ENCODE measurements at regions not wholly inside any gene's neighbourhood (a gene's known extent, or its start where the extent isn't known, plus 50 kb on each side); places are given as distances from the start of the nearest gene placed in this dataset.
"Not testable (repeated sequence)": the region's sequence is repeated elsewhere in the genome, so short reads cannot be mapped to it uniquely, and the experiment has no call there.

DNA sequence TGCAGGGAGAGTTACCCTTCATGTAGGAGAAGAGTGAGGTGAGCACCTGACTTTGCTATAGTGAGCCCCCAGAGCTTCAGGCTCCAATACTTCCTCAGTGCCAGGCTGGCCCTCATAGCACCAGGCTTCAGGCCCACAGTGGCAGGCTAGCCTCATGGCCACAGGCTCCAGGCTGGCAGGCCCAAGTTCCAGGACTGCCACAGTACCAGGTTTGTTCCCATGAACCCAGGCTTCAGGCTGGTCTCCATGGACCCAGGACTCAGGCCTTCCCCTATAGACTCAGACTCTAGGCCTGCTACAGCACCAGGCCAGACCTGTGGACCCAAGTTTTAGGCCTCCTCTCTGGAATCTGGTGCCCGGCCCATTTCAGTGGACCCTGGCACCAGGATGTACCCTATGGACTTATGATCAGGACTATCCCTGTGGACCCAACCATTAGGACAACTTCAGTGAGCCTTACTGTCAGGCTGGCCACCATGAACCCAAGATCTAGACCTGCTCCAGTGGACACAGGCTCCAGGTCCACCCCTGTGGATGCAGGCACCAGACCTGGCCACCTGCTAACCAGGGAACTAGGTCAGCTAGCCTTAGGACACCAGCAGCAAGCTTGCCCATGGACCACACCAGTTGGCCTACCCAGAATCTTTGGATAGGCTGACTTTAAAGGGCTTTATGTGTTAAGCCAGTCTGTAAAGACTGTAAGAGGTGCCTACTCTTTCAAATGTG is 658.2 kb downstream of the KLHL13 start:
- Mint-ChIP-seq H3K36me3 (no peaks in the 10 kb centered on the region), H3K9me3 (peaks cover 0 to 4% (median 0%) of the 10 kb centered on the region in 3 donors), H3K27ac (no peak overlapping the region), H3K27me3 (no peaks in the 10 kb centered on the region), H3K4me3 (no peak overlapping the region), H3K4me1 (no peaks in the 10 kb centered on the region)

DNA sequence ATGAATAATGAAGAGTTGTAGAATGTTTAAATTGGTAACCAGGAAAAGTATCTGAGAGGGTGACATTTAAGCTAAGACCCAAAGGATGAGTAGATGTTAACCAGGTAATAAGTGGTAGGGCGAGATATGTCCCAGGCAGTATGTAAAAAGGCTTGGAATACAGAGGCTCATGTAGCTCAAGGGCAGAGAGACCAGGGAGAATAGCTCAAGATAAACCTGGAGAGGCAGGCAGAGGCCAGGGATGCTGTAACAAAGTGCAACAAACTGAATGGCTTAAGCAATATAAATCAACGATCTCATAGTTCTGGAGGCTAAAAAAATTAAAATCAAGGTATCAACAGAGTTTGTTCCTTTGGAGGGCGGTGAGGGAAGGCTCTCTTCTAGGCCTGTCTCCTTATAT is 660.8 kb downstream of the KLHL13 start:
- no peaks in the 10 kb centered on the region for H3K4me1 Mint-ChIP-seq
- H3K9me3 Mint-ChIP-seq, result no peaks in the 10 kb centered on the region
- no peaks in the 10 kb centered on the region for H3K27me3 Mint-ChIP-seq
- no peaks in the 10 kb centered on the region for H3K36me3 Mint-ChIP-seq
- H3K27ac Mint-ChIP-seq, result peak overlapping the region in 1 of 3 donors; percentile 18
- no peak overlapping the region for H3K4me3 Mint-ChIP-seq

DNA sequence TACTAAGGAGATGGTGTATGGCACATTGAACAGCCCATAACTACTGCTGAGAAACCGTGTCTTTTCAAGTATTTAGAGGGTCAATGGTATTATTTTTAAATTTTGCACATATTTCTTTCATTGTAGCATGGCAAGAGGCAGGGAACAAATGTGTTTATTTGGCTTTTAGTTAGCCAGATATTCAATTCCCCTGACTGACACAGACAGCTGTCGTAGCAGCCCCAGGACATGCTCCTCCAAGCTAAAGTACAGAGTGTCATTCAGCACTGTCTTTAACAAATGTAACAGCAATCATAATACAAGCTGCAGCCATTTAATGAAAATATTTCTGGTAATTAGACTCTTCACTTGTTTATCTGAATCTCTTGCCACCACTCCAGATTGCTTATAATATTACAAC is 687.1 kb downstream of the KLHL13 start:
- no peaks in the 10 kb centered on the region for H3K4me1 Mint-ChIP-seq
- no peaks in the 10 kb centered on the region for H3K36me3 Mint-ChIP-seq
- no peak overlapping the region for H3K4me3 Mint-ChIP-seq
- peaks cover 0 to 5% (median 4%) of the 10 kb centered on the region in 3 donors for H3K9me3 Mint-ChIP-seq
- no peak overlapping the region for H3K27ac Mint-ChIP-seq
- no peaks in the 10 kb centered on the region for H3K27me3 Mint-ChIP-seq

DNA sequence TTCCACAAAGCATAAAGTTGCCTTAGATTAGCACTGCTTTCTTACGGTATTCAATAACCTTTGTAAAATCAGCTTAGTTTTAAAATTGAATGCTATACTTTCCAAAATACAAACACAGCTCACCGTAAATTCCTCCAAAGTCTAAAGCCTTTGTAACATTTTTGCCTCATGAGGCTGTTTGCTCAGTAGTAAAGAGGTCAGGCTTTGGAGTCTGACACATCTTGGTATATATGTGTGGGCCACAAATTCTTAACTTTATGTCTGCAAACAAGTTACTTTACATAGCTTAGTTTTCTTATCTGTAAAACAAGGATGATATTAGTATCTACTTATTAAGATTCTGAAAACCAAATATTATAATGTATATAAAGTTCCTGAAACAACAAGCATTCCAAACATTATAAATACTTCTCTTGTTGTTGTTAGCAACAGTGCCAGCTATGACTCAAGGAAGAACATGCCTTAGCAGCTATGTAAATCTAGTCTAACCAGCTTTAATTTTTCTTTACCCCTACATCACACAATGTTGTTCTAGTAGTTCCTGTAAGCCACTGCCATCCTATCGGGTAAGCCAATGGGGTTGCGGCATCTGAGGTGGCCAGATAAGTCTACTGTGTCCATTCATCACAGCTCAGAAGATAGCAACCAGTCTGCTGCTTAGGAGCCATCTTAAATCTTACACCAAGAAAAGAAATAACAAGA is 709.0 kb downstream of the KLHL13 start:
- H3K4me3 Mint-ChIP-seq, result no peak overlapping the region
- H3K9me3 Mint-ChIP-seq, result peaks cover 0 to 4% (median 0%) of the 10 kb centered on the region in 3 donors
- H3K4me1 Mint-ChIP-seq, result no peaks in the 10 kb centered on the region
- no peak overlapping the region for H3K27ac Mint-ChIP-seq
- no peaks in the 10 kb centered on the region for H3K36me3 Mint-ChIP-seq
- H3K27me3 Mint-ChIP-seq, result no peaks in the 10 kb centered on the region

DNA sequence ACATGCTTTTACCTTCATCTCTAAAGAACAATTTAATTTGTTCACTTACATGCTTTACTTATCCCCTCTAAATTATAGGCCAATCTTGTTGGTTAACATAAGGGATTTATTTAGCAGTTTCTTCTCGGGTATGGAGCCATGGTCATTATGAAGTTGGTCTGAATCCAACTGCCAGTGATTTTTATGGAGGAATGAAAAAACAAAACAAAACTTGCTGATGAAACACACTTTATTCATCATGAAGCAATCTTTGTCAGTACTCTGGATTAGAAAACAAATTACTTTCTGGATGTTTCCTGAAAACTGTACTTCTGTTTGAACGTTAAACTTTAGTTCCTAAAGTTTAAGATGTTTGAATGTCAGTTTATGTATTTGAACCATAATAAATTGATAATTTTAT is 715.8 kb downstream of the KLHL13 start:
- no peak overlapping the region for H3K27ac Mint-ChIP-seq
- H3K4me3 Mint-ChIP-seq, result no peak overlapping the region
- H3K27me3 Mint-ChIP-seq, result no peaks in the 10 kb centered on the region
- H3K36me3 Mint-ChIP-seq, result no peaks in the 10 kb centered on the region
- H3K4me1 Mint-ChIP-seq, result no peaks in the 10 kb centered on the region
- H3K9me3 Mint-ChIP-seq, result peaks cover 2 to 10% (median 6%) of the 10 kb centered on the region in 3 donors

DNA sequence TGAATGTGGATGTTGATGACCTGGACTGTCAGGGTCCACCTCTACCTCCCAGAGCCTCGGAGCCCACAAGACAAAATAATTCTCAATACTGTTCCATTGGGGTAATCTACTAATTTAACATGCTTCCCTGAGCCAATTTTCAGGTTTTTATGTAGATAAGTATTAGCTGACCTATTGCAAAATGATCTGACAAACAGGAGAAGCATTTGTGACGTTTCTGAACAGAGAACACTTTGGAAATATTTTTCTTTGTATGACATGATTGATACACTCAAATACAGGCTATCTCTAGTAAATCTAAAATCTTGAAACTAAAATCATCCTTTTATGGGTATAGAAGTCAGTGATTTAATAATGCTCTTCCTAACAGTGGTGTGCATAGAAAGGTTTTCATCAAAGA is 716.6 kb downstream of the KLHL13 start:
- H3K27me3 Mint-ChIP-seq, result no peaks in the 10 kb centered on the region
- no peak overlapping the region for H3K27ac Mint-ChIP-seq
- H3K4me3 Mint-ChIP-seq, result peak overlapping the region in 1 of 4 donors; percentile 15
- H3K9me3 Mint-ChIP-seq, result peaks cover 2 to 10% (median 6%) of the 10 kb centered on the region in 3 donors
- H3K4me1 Mint-ChIP-seq, result no peaks in the 10 kb centered on the region
- H3K36me3 Mint-ChIP-seq, result no peaks in the 10 kb centered on the region

DNA sequence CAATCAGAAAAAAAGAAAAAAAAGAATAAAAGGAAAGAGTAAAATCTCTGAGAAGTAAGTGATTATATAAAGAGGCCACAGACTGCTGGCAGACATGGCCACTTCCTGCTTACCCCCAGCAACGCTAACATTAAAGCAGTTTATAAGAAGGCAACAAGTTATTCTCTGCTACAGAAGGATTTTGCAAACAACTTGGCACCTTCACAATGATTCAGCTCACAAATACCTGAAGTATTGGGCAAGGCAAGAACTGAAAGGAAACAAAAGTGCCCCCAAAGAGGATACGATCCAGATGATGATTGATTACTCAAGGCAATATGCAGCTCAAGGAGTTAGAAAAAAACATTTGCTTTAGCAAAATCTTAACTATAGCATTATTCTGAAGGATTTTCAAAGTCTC is 718.8 kb downstream of the KLHL13 start:
- Mint-ChIP-seq H3K36me3 (no peaks in the 10 kb centered on the region), H3K4me1 (no peaks in the 10 kb centered on the region), H3K4me3 (no peak overlapping the region), H3K27me3 (no peaks in the 10 kb centered on the region), H3K9me3 (peaks cover 2 to 10% (median 8%) of the 10 kb centered on the region in 3 donors), H3K27ac (no peak overlapping the region)

DNA sequence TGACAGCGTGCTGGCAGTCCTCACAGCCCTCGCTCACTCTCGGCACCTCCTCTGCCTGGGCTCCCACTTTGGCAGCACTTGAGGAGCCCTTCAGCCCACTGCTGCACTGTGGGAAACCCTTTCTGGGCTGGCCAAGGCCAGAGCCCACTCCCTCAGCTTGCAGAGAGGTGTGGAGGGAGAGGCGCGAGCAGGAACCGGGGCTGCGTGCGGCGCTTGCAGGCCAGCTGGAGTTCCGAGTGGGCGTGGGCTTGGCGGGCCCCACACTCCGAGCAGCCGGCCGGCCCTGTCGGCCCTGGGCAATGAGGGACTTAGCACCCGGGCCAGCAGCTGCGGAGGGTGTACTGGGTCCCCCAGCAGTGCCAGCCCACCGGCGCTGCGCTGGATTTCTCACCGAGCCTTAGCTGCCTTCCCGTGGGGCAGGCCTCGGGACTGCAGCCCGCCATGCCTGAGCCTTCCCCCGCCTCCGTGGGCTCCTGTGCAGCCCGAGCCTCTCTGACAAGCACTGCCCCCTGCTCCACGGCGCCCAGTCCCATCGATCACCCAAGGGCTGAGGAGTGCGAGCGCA is 722.0 kb downstream of the KLHL13 start:
- not testable (repeated sequence) for H3K27me3 Mint-ChIP-seq, H3K36me3 Mint-ChIP-seq, H3K4me1 Mint-ChIP-seq, H3K9me3 Mint-ChIP-seq, H3K27ac Mint-ChIP-seq, H3K4me3 Mint-ChIP-seq

DNA sequence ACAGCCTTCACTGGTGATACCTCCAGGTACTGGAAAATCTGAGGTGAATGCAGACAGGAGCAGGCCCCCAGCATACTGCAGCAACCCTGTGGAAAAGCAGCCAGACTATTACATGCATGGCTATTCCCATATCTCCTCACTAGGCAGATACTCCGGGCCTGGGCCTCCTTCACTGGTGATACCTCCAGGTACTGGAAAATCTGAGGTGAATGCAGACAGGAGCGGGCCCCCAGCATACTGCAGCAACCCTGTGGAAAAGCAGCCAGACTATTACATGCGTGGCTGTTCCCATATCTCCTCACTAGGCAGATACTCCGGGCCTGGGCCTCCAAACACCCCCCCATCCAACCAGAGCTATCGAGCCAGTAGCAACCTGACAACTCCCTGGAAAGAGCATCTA is 724.2 kb downstream of the KLHL13 start:
- H3K9me3 Mint-ChIP-seq, H3K36me3 Mint-ChIP-seq, H3K27me3 Mint-ChIP-seq, H3K4me3 Mint-ChIP-seq, H3K27ac Mint-ChIP-seq, H3K4me1 Mint-ChIP-seq: not testable (repeated sequence)

DNA sequence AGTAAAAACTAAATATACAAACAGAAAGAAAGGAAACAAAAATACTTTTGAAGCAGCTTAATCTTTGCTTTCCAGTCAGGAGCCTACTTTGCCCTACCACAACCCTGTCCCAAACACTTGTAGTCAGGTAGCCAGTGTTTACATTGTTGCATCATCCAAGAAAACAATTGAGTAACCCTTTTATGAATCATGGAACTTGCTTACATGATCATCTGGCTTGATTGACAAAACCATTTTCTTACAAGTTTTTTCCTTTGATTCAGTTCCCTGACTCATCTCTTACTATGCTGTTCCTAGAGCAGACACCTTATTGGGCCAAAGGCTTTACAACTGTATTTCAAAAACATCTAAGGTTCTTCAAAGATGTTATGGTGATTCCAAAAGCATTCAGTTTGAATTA is 740.1 kb downstream of the KLHL13 start:
- Mint-ChIP-seq H3K4me3 (no peak overlapping the region), H3K4me1 (no peaks in the 10 kb centered on the region), H3K36me3 (no peaks in the 10 kb centered on the region), H3K27me3 (no peaks in the 10 kb centered on the region), H3K9me3 (peaks cover 0 to 7% (median 0%) of the 10 kb centered on the region in 3 donors), H3K27ac (no peak overlapping the region)

DNA sequence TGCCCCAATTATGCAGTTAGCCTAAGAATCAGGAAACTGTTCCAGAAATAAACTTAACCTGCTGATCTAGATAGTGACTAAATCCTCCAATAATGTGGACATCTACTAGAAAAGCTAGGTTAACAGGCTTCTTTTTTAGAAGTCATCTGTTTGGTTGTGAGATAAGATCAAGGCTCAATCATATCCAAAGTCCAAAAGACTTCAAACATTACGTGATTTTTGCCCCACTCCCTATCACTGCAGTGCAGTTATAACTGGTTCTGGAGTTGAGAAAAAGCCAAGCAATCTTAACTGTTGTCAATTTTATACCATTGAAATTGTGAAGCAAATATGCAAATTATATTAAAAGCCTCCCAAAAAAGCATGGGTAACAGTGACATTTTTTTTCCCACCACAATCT is 781.4 kb downstream of the KLHL13 start:
- Mint-ChIP-seq H3K4me1 (no peaks in the 10 kb centered on the region), H3K27ac (no peak overlapping the region), H3K27me3 (no peaks in the 10 kb centered on the region), H3K36me3 (no peaks in the 10 kb centered on the region), H3K4me3 (no peak overlapping the region), H3K9me3 (peaks cover 1 to 11% (median 3%) of the 10 kb centered on the region in 3 donors)

DNA sequence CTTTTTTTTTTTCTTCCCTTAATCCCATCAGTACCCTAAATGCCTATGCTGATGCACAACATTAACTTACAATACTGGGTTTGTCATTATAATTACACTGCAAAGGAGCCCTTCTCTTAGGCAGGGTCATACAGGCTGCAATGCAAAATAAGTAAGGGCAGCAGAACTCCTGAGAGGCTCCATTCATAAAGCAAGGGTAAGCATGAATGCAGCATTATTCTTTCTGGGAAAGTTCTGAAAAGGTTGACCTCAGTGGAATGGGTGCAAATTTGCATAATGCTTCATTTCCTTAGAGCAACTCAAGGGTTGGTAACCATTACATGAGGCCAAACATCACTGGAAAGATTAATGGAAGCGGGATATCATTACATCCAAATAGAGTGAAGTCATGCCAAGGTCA is 789.2 kb downstream of the KLHL13 start:
- Mint-ChIP-seq H3K36me3 (no peaks in the 10 kb centered on the region), H3K9me3 (peaks cover 1 to 8% (median 3%) of the 10 kb centered on the region in 3 donors), H3K27me3 (no peaks in the 10 kb centered on the region), H3K4me1 (no peaks in the 10 kb centered on the region), H3K4me3 (no peak overlapping the region), H3K27ac (no peak overlapping the region)

DNA sequence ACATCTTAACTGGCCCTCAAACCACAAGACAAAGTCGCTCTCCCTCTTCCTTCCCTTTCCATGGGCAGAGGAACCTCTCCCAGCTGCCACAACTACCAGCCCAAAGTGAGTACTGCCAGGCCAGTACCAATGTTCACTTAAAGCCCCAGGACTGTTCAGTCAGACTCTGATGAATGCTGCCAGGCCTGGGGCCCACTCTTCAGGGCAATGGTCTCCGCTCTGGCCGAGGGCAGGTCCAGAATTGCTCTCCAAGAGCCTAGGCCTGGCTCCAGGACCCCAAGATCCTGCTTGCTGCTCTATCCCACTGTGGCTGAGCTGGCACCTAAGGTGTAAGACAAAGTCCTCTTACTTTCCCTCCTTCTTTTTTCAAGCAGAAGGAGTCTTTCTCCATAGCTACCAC is 790.9 kb downstream of the KLHL13 start:
- Mint-ChIP-seq H3K27ac (no peak overlapping the region), H3K36me3 (no peaks in the 10 kb centered on the region), H3K27me3 (no peaks in the 10 kb centered on the region), H3K9me3 (peaks cover 1 to 8% (median 3%) of the 10 kb centered on the region in 3 donors), H3K4me1 (no peaks in the 10 kb centered on the region), H3K4me3 (no peak overlapping the region)

DNA sequence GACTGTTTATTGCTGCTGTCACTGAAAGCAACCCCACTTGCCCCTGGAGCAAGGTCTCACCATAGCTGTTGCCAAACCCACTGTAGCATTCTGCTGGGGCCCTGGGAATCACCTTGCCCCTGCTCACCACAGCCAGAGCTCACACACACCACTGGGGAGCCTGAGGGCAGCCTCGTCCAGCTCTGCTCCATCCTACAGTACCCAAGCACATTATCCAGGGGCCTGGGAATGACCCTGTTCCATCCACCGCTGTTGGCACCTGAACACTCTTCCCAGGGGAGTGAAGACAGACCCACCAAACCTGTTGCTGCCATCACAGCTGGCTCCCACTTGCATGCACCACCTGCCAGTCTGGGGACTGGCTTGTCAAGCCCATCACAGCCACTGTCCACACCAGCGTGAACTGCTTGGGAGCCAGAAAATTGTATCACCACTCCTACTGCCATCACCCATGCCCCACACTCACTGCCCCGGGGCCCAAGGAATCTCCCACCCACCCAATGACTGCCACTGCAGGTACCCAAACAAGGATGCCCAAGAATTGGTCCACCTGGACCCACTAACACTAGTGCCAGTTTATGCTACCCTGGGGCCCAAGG is 811.3 kb downstream of the KLHL13 start:
- Mint-ChIP-seq H3K36me3 (no peaks in the 10 kb centered on the region), H3K27ac (no peak overlapping the region), H3K27me3 (no peaks in the 10 kb centered on the region), H3K4me1 (no peaks in the 10 kb centered on the region), H3K9me3 (peaks cover 0 to 5% (median 5%) of the 10 kb centered on the region in 3 donors), H3K4me3 (no peak overlapping the region)

DNA sequence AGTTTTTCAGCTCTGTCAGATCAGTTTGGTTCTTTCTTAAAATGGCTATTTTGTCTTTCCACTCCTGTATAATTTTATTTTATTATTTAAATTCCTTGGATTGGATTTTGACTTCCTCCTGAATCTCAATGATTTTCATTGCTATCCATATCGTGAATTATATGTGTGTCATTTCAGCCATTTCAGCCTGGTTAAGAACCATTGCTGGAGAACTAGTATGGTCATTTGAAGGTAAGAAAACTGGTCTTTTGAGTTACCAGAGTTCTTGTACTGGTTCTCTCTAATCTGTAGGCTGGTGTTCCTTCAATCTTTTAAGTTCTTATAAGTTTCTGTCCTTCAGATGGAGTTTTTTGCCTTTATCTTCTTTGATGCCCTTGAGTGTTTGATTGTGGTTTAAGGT is 815.5 kb downstream of the KLHL13 start:
- peaks cover 1% of the 10 kb centered on the region for H3K36me3 Mint-ChIP-seq
- H3K4me1 Mint-ChIP-seq, result no peaks in the 10 kb centered on the region
- H3K4me3 Mint-ChIP-seq, result peak overlapping the region in 1 of 4 donors; percentile 39
- no peak overlapping the region for H3K27ac Mint-ChIP-seq
- H3K27me3 Mint-ChIP-seq, result no peaks in the 10 kb centered on the region
- peaks cover 4 to 7% (median 7%) of the 10 kb centered on the region in 3 donors for H3K9me3 Mint-ChIP-seq
